WTC11 (cell line): ENCODE measurements at regions not wholly inside any gene's neighbourhood (a gene's known extent, or its start where the extent isn't known, plus 50 kb on each side); places are given as distances from the start of the nearest gene placed in this dataset.

Experiments
- ATAC-seq: fragments of 200-7000 bp; cut with Tn5 transposase; 2 replicates; pipeline ENCODE4 v1.10.0; 2021; ENCODE audit warnings: mild to moderate bottlenecking, moderate library complexity
- CTCF ChIA-PET: fragments of 300-600 bp; sonication (Branson Sonifier 250); formaldehyde crosslinking; loops from one replicate; lab custom pipeline; 2021; ENCODE audit warnings: antibody characterized with exemption; lab: Charles Lee
- POLR2A ChIA-PET: fragments of 350-600 bp; sonication (Branson Sonifier 250); formaldehyde crosslinking; loops from one replicate; lab custom pipeline; 2021; ENCODE audit warnings: antibody characterized with exemption; lab: Charles Lee
- DNase-seq: peaks from one replicate; pipeline ENCODE4 v3.0.0; 2021; ENCODE audit warnings: low spot score
- H3K27ac Mint-ChIP-seq: 2 replicates; pipeline ENCODE4 v1.8.0; 2021; ENCODE audit warnings: mixed read lengths
- H3K27me3 Mint-ChIP-seq: 2 replicates; pipeline ENCODE4 v1.8.0; 2021; ENCODE audit warnings: low read depth, mild to moderate bottlenecking, moderate library complexity, mixed read lengths
- H3K36me3 Mint-ChIP-seq: 2 replicates; pipeline ENCODE4 v1.8.0; 2021; ENCODE audit warnings: mixed read lengths
- H3K4me1 Mint-ChIP-seq: 2 replicates; pipeline ENCODE4 v1.8.0; 2022; ENCODE audit warnings: mixed read lengths
- H3K4me3 Mint-ChIP-seq: 2 replicates; pipeline ENCODE4 v1.8.0; 2021; ENCODE audit warnings: mild to moderate bottlenecking, moderate library complexity, mixed read lengths
- H3K9me3 Mint-ChIP-seq: 2 replicates; pipeline ENCODE4 v1.8.0; 2021; ENCODE audit warnings: mixed read lengths
- AFF4 ChIP-seq: sonication (generic); formaldehyde crosslinking; IDR thresholded peaks from 2 replicates; pipeline ENCODE4 v1.8.1; 2023; ENCODE audit warnings: mild to moderate bottlenecking, missing genetic modification reagents, borderline replicate concordance
- CBFB ChIP-seq: sonication (generic); formaldehyde crosslinking; IDR thresholded peaks from 2 replicates; pipeline ENCODE4 v1.8.1; 2022; ENCODE audit warnings: mild to moderate bottlenecking, low read depth, missing genetic modification reagents
- CDX4 ChIP-seq: fragments of 250-450 bp; sonication (Bioruptor Pico); IDR thresholded peaks from 2 replicates; pipeline ENCODE4 v1.9.0; 2021; ENCODE audit warnings: moderate library complexity, mild to moderate bottlenecking, inconsistent platforms, borderline replicate concordance
- CREB1 ChIP-seq: sonication (generic); formaldehyde crosslinking; IDR thresholded peaks from 2 replicates; pipeline ENCODE4 v1.8.0; 2023; ENCODE audit warnings: mild to moderate bottlenecking, missing genetic modification reagents
- E2F1 ChIP-seq: sonication (generic); formaldehyde crosslinking; IDR thresholded peaks from 2 replicates; pipeline ENCODE4 v1.8.0; 2022; ENCODE audit warnings: mild to moderate bottlenecking, missing genetic modification reagents
- ELF4 ChIP-seq: sonication (generic); formaldehyde crosslinking; IDR thresholded peaks from 2 replicates; pipeline ENCODE4 v1.8.1; 2022; ENCODE audit warnings: low read depth, mild to moderate bottlenecking, moderate library complexity, missing genetic modification reagents
- FOXK1 ChIP-seq: sonication (generic); formaldehyde crosslinking; IDR thresholded peaks from 2 replicates; pipeline ENCODE4 v1.8.0; 2022; ENCODE audit warnings: mild to moderate bottlenecking, moderate library complexity, missing genetic modification reagents
- IRF1 ChIP-seq: sonication (generic); formaldehyde crosslinking; IDR thresholded peaks from 2 replicates; pipeline ENCODE4 v1.8.0; 2023; ENCODE audit warnings: missing genetic modification reagents
- NFATC4 ChIP-seq: fragments of 250-450 bp; sonication (Bioruptor Pico); IDR thresholded peaks from 2 replicates; pipeline ENCODE4 v1.9.0; 2021; ENCODE audit warnings: mild to moderate bottlenecking
- NR1H2 ChIP-seq: sonication (generic); formaldehyde crosslinking; IDR thresholded peaks from 2 replicates; pipeline ENCODE4 v1.9.0; 2021; ENCODE audit warnings: mild to moderate bottlenecking, moderate library complexity, missing genetic modification reagents
- OVOL2 ChIP-seq: fragments of 250-450 bp; sonication (Bioruptor Pico); IDR thresholded peaks from 2 replicates; pipeline ENCODE4 v1.9.0; 2021; ENCODE audit warnings: mild to moderate bottlenecking, borderline replicate concordance
- PRDM15 ChIP-seq: sonication (generic); formaldehyde crosslinking; IDR thresholded peaks from 2 replicates; pipeline ENCODE4 v1.8.0; 2022; ENCODE audit warnings: missing genetic modification reagents
- RORB ChIP-seq: fragments of 250-450 bp; sonication (Bioruptor Pico); IDR thresholded peaks from 2 replicates; pipeline ENCODE4 v1.9.0; 2021; ENCODE audit warnings: mild to moderate bottlenecking
- SMAD4 ChIP-seq: sonication (generic); formaldehyde crosslinking; IDR thresholded peaks from 2 replicates; pipeline ENCODE4 v1.8.0; 2022; ENCODE audit warnings: mild to moderate bottlenecking, missing genetic modification reagents
- TCF7 ChIP-seq: sonication (generic); formaldehyde crosslinking; IDR thresholded peaks from 2 replicates; pipeline ENCODE4 v1.8.0; 2022; ENCODE audit warnings: mild to moderate bottlenecking, low read depth, missing genetic modification reagents, moderate library complexity
- ZNF138 ChIP-seq: sonication (generic); formaldehyde crosslinking; conservative IDR thresholded peaks from 2 replicates; pipeline ENCODE4 v1.8.1; 2022; ENCODE audit warnings: mild to moderate bottlenecking, moderate library complexity, missing genetic modification reagents
- ZNF317 ChIP-seq: sonication (generic); formaldehyde crosslinking; IDR thresholded peaks from 2 replicates; pipeline ENCODE4 v1.8.1; 2023; ENCODE audit warnings: low read depth, mild to moderate bottlenecking, moderate library complexity, missing genetic modification reagents, borderline replicate concordance
- ZNF396 ChIP-seq: fragments of 250-450 bp; sonication (Bioruptor Pico); IDR thresholded peaks from 2 replicates; pipeline ENCODE4 v1.8.0; 2021; ENCODE audit warnings: mild to moderate bottlenecking, moderate library complexity, borderline replicate concordance
- ZNF532 ChIP-seq: fragments of 250-450 bp; sonication (Bioruptor Pico); IDR thresholded peaks from 2 replicates; pipeline ENCODE4 v1.9.0; 2021; ENCODE audit warnings: mild to moderate bottlenecking, borderline replicate concordance

GRCh38 chr16:59754854-59755253 lies 1020.7 kb upstream of the GOT2 start (continued):
- no peak for TF ChIP-seq PRDM15 (CRISPR knock-in tag)
- TF ChIP-seq FOXK1 (CRISPR knock-in tag), result no peak
- TF ChIP-seq ZNF138, result no peak
- no peak for TF ChIP-seq ZNF396 (CRISPR knock-in tag)
- no peak for TF ChIP-seq RORB
- no peak for TF ChIP-seq AFF4 (CRISPR knock-in tag)
- TF ChIP-seq SMAD4 (CRISPR knock-in tag), result no peak
- no peak for TF ChIP-seq TCF7 (CRISPR knock-in tag)
- TF ChIP-seq IRF1 (CRISPR knock-in tag), result no peak
- TF ChIP-seq, all 79 proteins: peak for 0

GRCh38 chr16:59749662-59750336 lies 1015.7 kb upstream of the GOT2 start:
- ChIA-PET CTCF (no interaction called here), POLR2A (no interaction called here)
- Mint-ChIP-seq H3K4me1 (peaks cover 11% of the 10 kb centered on the region), H3K27ac (no peak overlapping the region), H3K36me3 (no peaks in the 10 kb centered on the region), H3K27me3 (no peaks in the 10 kb centered on the region), H3K4me3 (no peak overlapping the region), H3K9me3 (no peaks in the 10 kb centered on the region)
- ATAC-seq, result no peak
- no peak for DNase-seq
- TF ChIP-seq CBFB (CRISPR knock-in tag) (no peak), NFATC4 (CRISPR knock-in tag) (no peak), CREB1 (CRISPR knock-in tag) (no peak), NR1H2 (no peak), FOXK1 (CRISPR knock-in tag) (no peak), CDX4 (CRISPR knock-in tag) (no peak), ZNF532 (CRISPR knock-in tag) (no peak), ELF4 (CRISPR knock-in tag) (no peak), OVOL2 (no peak), E2F1 (CRISPR knock-in tag) (no peak), ZNF317 (CRISPR knock-in tag) (no peak)
